ES-I3 (cell line): ENCODE measurements at regions not wholly inside any gene's neighbourhood (a gene's known extent, or its start where the extent isn't known, plus 50 kb on each side); places are given as distances from the start of the nearest gene placed in this dataset.

Source experiments
- H3K36me3 ChIP-seq: 2 replicates; pipeline ENCODE4 v1.6.1; 2013; ENCODE audit warnings: mild to moderate bottlenecking, low read length, control low read depth, moderate library complexity; ENCODE audit not compliant: insufficient read depth
- H3K4me1 ChIP-seq: 2 replicates; pipeline ENCODE4 v1.6.1; 2013; ENCODE audit warnings: mild to moderate bottlenecking, control low read depth, low read length; ENCODE audit not compliant: insufficient read depth
- H3K9ac ChIP-seq: 2 replicates; pipeline ENCODE4 v1.6.1; 2013; ENCODE audit warnings: low read depth, mild to moderate bottlenecking, low read length, moderate library complexity
- H3K9me3 ChIP-seq: 2 replicates; pipeline ENCODE4 v1.6.1; 2013; ENCODE audit warnings: mild to moderate bottlenecking, low read length, moderate library complexity; ENCODE audit not compliant: control insufficient read depth, insufficient read depth

- no peaks in the 10 kb centered on the region for H3K36me3 ChIP-seq
- H3K9me3 ChIP-seq: peaks cover 2% of the 10 kb centered on the region; the same call in 1 of the 2 replicates
- no peaks in the 10 kb centered on the region for H3K4me1 ChIP-seq
- no peak overlapping the region for H3K9ac ChIP-seq
Observed at GRCh38 chr5:171562822-171563221, 143.4 kb downstream of the FGF18 start.

- Histone ChIP-seq H3K9ac (no peak overlapping the region), H3K4me1 (no peaks in the 10 kb centered on the region), H3K9me3 (peaks cover 10% of the 10 kb centered on the region), H3K36me3 (no peaks in the 10 kb centered on the region)
Observed at GRCh38 chr5:171568389-171568788, 148.9 kb downstream of the FGF18 start.

- Histone ChIP-seq H3K9me3 (peaks cover 10% of the 10 kb centered on the region), H3K4me1 (peaks cover 4% of the 10 kb centered on the region; the same call in 1 of the 2 replicates), H3K36me3 (no peaks in the 10 kb centered on the region), H3K9ac (no peak overlapping the region)
Observed at GRCh38 chr5:171569065-171569712, 149.7 kb downstream of the FGF18 start.

GRCh38 chr5:171570244-171570825 is 150.9 kb downstream of the FGF18 start:
- Histone ChIP-seq H3K9ac (no peak overlapping the region), H3K4me1 (peaks cover 5% of the 10 kb centered on the region; the same call in 1 of the 2 replicates), H3K9me3 (peaks cover 10% of the 10 kb centered on the region), H3K36me3 (no peaks in the 10 kb centered on the region)

- peaks cover 10% of the 10 kb centered on the region for H3K9me3 ChIP-seq
- H3K9ac ChIP-seq: no peak overlapping the region
- peaks cover 5% of the 10 kb centered on the region; the same call in 1 of the 2 replicates for H3K4me1 ChIP-seq
- H3K36me3 ChIP-seq: no peaks in the 10 kb centered on the region
Observed at GRCh38 chr5:171571663-171572062, 152.2 kb downstream of the FGF18 start.

GRCh38 chr5:171573021-171573420 is 153.6 kb downstream of the FGF18 start:
- H3K4me1 ChIP-seq: peaks cover 13% of the 10 kb centered on the region; the same call in 1 of the 2 replicates
- no peak overlapping the region for H3K9ac ChIP-seq
- H3K36me3 ChIP-seq: no peaks in the 10 kb centered on the region
- peaks cover 8% of the 10 kb centered on the region for H3K9me3 ChIP-seq

GRCh38 chr5:171573451-171574225 is 154.2 kb downstream of the FGF18 start:
- peaks cover 17% of the 10 kb centered on the region; the same call in 1 of the 2 replicates for H3K4me1 ChIP-seq
- peaks cover 6% of the 10 kb centered on the region; the same call in 1 of the 2 replicates for H3K9me3 ChIP-seq
- no peaks in the 10 kb centered on the region for H3K36me3 ChIP-seq
- H3K9ac ChIP-seq: no peak overlapping the region

GRCh38 chr5:171574376-171574775 is 154.9 kb downstream of the FGF18 start:
- peaks cover 22% of the 10 kb centered on the region; the same call in 1 of the 2 replicates for H3K4me1 ChIP-seq
- H3K9ac ChIP-seq: no peak overlapping the region
- H3K9me3 ChIP-seq: no peaks in the 10 kb centered on the region; the same call in 1 of the 2 replicates
- H3K36me3 ChIP-seq: no peaks in the 10 kb centered on the region

- no peak overlapping the region for H3K9ac ChIP-seq
- no peaks in the 10 kb centered on the region for H3K9me3 ChIP-seq
Observed at GRCh38 chr5:171575386-171575785, 155.9 kb downstream of the FGF18 start.

GRCh38 chr5:171575808-171576207 is 156.4 kb downstream of the FGF18 start:
- Histone ChIP-seq H3K36me3 (no peaks in the 10 kb centered on the region), H3K9me3 (no peaks in the 10 kb centered on the region), H3K4me1 (peaks cover 24% of the 10 kb centered on the region; the same call in 1 of the 2 replicates), H3K9ac (no peak overlapping the region)

More at GRCh38 chr5:171575386-171575785, 155.9 kb downstream of the FGF18 start:
- no peaks in the 10 kb centered on the region for H3K36me3 ChIP-seq
- peaks cover 22% of the 10 kb centered on the region; the same call in 1 of the 2 replicates for H3K4me1 ChIP-seq

GRCh38 chr5:171577042-171577758 is 157.8 kb downstream of the FGF18 start:
- Histone ChIP-seq H3K4me1 (peaks cover 24% of the 10 kb centered on the region; the same call in 1 of the 2 replicates), H3K9me3 (no peaks in the 10 kb centered on the region), H3K9ac (no peak overlapping the region), H3K36me3 (no peaks in the 10 kb centered on the region)

- Histone ChIP-seq H3K36me3 (no peaks in the 10 kb centered on the region), H3K4me1 (peaks cover 24% of the 10 kb centered on the region; the same call in 1 of the 2 replicates), H3K9me3 (no peaks in the 10 kb centered on the region), H3K9ac (no peak overlapping the region)
Observed at GRCh38 chr5:171578049-171578828, 158.8 kb downstream of the FGF18 start.

- Histone ChIP-seq H3K9ac (no peak overlapping the region), H3K4me1 (peaks cover 23% of the 10 kb centered on the region; the same call in 1 of the 2 replicates), H3K9me3 (no peaks in the 10 kb centered on the region), H3K36me3 (no peaks in the 10 kb centered on the region)
Observed at GRCh38 chr5:171578829-171579491, 159.5 kb downstream of the FGF18 start.
